Suprapubic skin (tissue), 4 donors: ENCODE measurements at regions not wholly inside any gene's neighbourhood (a gene's known extent, or its start where the extent isn't known, plus 50 kb on each side); places are given as distances from the start of the nearest gene placed in this dataset.

Source experiments
- DNase-seq, 2 donors: peaks; one replicate each; pipeline ENCODE4 v3.0.0-alpha.2; 2019; ENCODE audit warnings: low spot score in 2 of 2
- H3K27ac ChIP-seq: fragments of 200-600 bp; sonication (generic); one replicate; pipeline ENCODE4 v1.5.1; 2019
- H3K27me3 ChIP-seq: fragments of 200-600 bp; sonication (generic); one replicate; pipeline ENCODE4 v1.5.1; 2019
- H3K36me3 ChIP-seq: fragments of 200-600 bp; sonication (generic); one replicate; pipeline ENCODE4 v1.5.1; 2019
- H3K4me1 ChIP-seq: fragments of 200-600 bp; sonication (generic); one replicate; pipeline ENCODE4 v1.5.1; 2019
- H3K4me3 ChIP-seq: fragments of 200-600 bp; sonication (generic); one replicate; pipeline ENCODE4 v1.5.1; 2019; ENCODE audit warnings: mild to moderate bottlenecking
- H3K9me3 ChIP-seq: fragments of 200-600 bp; sonication (generic); one replicate; pipeline ENCODE4 v1.5.1; 2019
- EP300 ChIP-seq: sonication (generic); formaldehyde crosslinking; IDR thresholded peaks from one replicate; pipeline ENCODE4 v1.6.1; 2017; ENCODE audit warnings: antibody characterized with exemption
- POLR2A ChIP-seq, 2 donors: fragments of 450-650 bp; IDR thresholded peaks; one replicate each; pipeline ENCODE4 v1.6.1; 2017; ENCODE audit warnings: antibody characterized with exemption in 2 of 2, mild to moderate bottlenecking in 2 of 2, moderate library complexity in 2 of 2
- POLR2AphosphoS5 ChIP-seq, 3 donors: sonication (generic); formaldehyde crosslinking; IDR thresholded peaks; one replicate each; pipeline ENCODE4 v1.6.1; 2017; ENCODE audit warnings: antibody characterized with exemption in 3 of 3
- WGBS: methylation state at CpG from one replicate; pipeline ENCODE4 v1.1.5; 2018; 5-methylcytosine and 5-hydroxymethylcytosine counted together
- TF ChIP-seq, protein P1 (sequence below), 2 donors: fragments of 200-600 bp in 1 of 2; fragments of 450-650 bp in 1 of 2; sonication (generic) in 1 of 2; IDR thresholded peaks; one replicate each; pipeline ENCODE4 v1.5.1; 2016 to 2019; ENCODE audit warnings: antibody characterized with exemption in 2 of 2, mild to moderate bottlenecking in 1 of 2, moderate library complexity in 1 of 2

DNA sequence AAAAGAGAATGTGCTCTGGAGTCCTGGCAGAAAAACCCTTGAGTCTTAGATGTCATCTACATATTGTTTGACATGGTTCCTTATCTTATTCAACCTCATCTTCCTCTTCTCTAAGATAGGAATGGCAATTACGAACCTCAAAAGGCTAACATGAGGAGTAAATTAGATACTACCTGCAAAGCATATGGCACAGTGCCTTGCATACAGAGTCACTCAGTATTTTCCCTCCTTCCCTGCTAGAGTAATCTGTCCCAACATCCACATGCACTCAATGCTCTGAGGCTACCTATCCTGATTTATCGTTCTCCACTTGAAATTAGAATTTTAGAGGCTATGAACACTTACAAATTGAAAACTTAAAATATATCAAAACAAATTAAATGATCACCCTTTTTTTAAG lies 386.7 kb downstream of the RSL24D1 start:
- no peaks in the 10 kb centered on the region for H3K36me3 ChIP-seq
- no peak for TF ChIP-seq EP300
- TF ChIP-seq POLR2AphosphoS5 (IDR thresholded peaks at IDR 0.05): no peak
- no peak for TF ChIP-seq POLR2A (IDR thresholded peaks at IDR 0.05)
- TF ChIP-seq, protein P1, sequence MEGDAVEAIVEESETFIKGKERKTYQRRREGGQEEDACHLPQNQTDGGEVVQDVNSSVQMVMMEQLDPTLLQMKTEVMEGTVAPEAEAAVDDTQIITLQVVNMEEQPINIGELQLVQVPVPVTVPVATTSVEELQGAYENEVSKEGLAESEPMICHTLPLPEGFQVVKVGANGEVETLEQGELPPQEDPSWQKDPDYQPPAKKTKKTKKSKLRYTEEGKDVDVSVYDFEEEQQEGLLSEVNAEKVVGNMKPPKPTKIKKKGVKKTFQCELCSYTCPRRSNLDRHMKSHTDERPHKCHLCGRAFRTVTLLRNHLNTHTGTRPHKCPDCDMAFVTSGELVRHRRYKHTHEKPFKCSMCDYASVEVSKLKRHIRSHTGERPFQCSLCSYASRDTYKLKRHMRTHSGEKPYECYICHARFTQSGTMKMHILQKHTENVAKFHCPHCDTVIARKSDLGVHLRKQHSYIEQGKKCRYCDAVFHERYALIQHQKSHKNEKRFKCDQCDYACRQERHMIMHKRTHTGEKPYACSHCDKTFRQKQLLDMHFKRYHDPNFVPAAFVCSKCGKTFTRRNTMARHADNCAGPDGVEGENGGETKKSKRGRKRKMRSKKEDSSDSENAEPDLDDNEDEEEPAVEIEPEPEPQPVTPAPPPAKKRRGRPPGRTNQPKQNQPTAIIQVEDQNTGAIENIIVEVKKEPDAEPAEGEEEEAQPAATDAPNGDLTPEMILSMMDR (IDR thresholded peaks at IDR 0.05): no peak
- no peak overlapping the region for H3K4me3 ChIP-seq
- peaks cover 17% of the 10 kb centered on the region for H3K9me3 ChIP-seq
- no peak for DNase-seq
- no peaks in the 10 kb centered on the region for H3K27me3 ChIP-seq
- 65% methylated on average over 2 of the region's 2 CpGs for WGBS
- H3K27ac ChIP-seq: no peak overlapping the region
- no peaks in the 10 kb centered on the region for H3K4me1 ChIP-seq

DNA sequence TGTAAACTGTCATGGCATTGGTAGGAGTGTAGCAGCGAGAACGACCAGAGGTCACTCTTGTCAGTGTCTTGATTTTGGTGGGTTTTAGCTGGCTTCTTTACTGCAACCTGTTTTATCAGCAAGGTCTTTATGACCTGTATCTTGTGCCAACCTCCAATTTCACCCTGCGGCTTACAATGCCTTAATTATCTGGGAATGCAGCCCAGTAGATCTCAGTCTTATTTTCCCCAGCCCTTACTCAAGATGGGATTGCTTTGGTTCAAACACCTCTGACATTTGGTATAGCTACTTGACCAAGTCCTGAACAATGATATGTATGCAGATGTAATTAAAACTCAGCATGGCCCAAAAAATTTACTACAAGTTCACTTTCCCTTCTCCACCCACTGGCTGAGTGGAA lies 388.4 kb downstream of the RSL24D1 start:
- DNase-seq: no peak
- Histone ChIP-seq H3K4me1 (no peaks in the 10 kb centered on the region), H3K4me3 (no peak overlapping the region), H3K9me3 (peaks cover under 1% of the 10 kb centered on the region), H3K27me3 (no peaks in the 10 kb centered on the region), H3K36me3 (no peaks in the 10 kb centered on the region), H3K27ac (no peak overlapping the region)
- TF ChIP-seq, protein P1 (IDR thresholded peaks at IDR 0.05): no peak
- TF ChIP-seq POLR2AphosphoS5 (IDR thresholded peaks at IDR 0.05) (no peak), EP300 (no peak), POLR2A (IDR thresholded peaks at IDR 0.05) (no peak)
- 64% methylated on average over 3 of the region's 3 CpGs for WGBS

DNA sequence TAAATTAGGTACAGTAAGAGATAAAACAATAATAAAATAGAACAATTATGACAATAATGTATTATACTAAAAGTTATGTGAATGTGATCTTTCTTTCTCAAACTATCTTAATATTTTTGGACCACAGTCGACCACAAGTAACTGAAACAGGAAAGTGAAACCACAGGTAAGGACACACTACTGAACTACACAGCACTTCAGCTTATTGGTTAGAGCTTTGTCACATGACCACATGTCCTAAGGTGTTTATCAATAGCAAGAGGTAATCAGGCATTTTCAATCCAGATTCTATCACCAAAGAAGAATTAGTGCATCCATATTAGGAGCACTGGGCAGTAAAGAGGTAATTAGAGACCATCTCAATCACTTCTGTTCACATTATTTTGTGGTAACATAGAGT lies 392.8 kb downstream of the RSL24D1 start:
- Histone ChIP-seq H3K4me3 (no peak overlapping the region), H3K27me3 (no peaks in the 10 kb centered on the region), H3K9me3 (no peaks in the 10 kb centered on the region), H3K27ac (no peak overlapping the region), H3K4me1 (no peaks in the 10 kb centered on the region), H3K36me3 (no peaks in the 10 kb centered on the region)
- DNase-seq: no peak
- TF ChIP-seq EP300: no peak
- TF ChIP-seq POLR2A (IDR thresholded peaks at IDR 0.05): no peak
- TF ChIP-seq, protein P1 (IDR thresholded peaks at IDR 0.05): no peak
- no peak for TF ChIP-seq POLR2AphosphoS5 (IDR thresholded peaks at IDR 0.05)
- WGBS: 61% methylated on average over 1 of the region's 1 CpG

DNA sequence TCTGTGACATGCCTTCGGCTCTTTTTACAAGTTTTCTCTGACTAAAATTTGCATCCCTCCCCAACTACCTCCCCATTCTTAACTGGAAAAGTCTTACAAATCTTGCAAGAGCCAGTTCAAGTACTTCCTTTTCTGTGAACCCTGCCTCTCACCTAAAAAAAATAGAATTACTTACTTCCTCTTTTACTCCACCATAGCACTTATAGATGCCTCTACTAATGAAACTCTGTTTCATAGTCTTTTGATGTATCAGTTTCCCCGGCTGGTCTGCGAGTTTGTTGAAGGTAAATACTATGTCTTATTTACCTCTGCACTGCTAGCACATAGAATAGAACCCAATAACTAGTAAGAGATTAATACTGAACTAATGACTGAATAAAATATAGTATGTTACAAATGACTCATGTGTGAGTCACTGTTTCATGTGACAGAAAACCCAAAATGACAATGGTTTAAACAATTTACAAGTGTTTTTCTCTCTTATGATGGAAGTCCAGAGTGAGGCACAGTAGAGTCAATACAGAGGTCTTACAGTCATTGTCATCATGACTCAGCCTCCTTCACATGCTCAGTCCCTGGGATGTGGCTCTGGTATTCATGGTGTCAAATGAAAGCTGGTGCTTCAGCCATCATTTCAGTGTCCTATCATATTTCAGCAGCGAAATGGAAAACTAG lies 393.5 kb downstream of the RSL24D1 start:
- H3K4me1 ChIP-seq: no peaks in the 10 kb centered on the region
- 85% methylated on average over 4 of the region's 4 CpGs for WGBS
- TF ChIP-seq EP300 (no peak), POLR2AphosphoS5 (IDR thresholded peaks at IDR 0.05) (no peak), POLR2A (IDR thresholded peaks at IDR 0.05) (no peak)
- TF ChIP-seq, protein P1 (IDR thresholded peaks at IDR 0.05): no peak
- DNase-seq: no peak
- no peak overlapping the region for H3K27ac ChIP-seq
- no peak overlapping the region for H3K4me3 ChIP-seq
- no peaks in the 10 kb centered on the region for H3K27me3 ChIP-seq
- no peaks in the 10 kb centered on the region for H3K36me3 ChIP-seq
- no peaks in the 10 kb centered on the region for H3K9me3 ChIP-seq

DNA sequence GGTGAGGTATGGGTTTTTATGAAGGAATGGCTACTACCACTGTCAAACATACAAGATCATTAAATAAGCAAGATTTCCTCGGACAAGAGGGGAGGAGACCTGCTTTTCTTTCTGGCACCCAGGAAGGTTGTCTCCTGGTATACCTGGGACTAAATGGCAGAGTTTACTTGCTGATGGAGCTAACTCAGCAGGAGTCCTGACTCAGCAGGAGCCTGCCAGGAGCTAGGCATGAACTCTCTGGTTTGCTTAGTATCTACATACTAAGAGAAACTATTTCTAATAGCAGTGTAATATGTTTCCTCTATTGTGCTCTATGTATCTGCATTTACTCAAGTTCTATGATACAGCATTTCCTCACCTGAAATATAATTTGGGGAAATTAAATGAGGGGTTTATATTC lies 404.2 kb downstream of the RSL24D1 start:
- no peaks in the 10 kb centered on the region for H3K36me3 ChIP-seq
- no peak for DNase-seq
- no peak overlapping the region for H3K27ac ChIP-seq
- TF ChIP-seq, protein P1 (IDR thresholded peaks at IDR 0.05): no peak
- TF ChIP-seq POLR2A (IDR thresholded peaks at IDR 0.05): no peak
- no peak for TF ChIP-seq EP300
- no peak for TF ChIP-seq POLR2AphosphoS5 (IDR thresholded peaks at IDR 0.05)
- H3K27me3 ChIP-seq: no peaks in the 10 kb centered on the region
- no peaks in the 10 kb centered on the region for H3K4me1 ChIP-seq
- WGBS: 89% methylated on average over 1 of the region's 1 CpG
- H3K9me3 ChIP-seq: no peaks in the 10 kb centered on the region
- no peak overlapping the region for H3K4me3 ChIP-seq
